K562 (cell line): ENCODE measurements at regions not wholly inside any gene's neighbourhood (a gene's known extent, or its start where the extent isn't known, plus 50 kb on each side); places are given as distances from the start of the nearest gene placed in this dataset.

ENCODE experiments used
- ATF1 ChIP-seq, 2 experiments: fragments of 450-650 bp in 1 of 2; IDR thresholded peaks; 2 replicates each; pipeline ENCODE4 v1.6.1; 2016; ENCODE audit warnings: missing compliant biosample characterization in 1 of 2, missing genetic modification characterization in 1 of 2
- ATF7 ChIP-seq: fragments of 450-650 bp; IDR thresholded peaks from 2 replicates; pipeline ENCODE4 v1.7.1; 2014; ENCODE audit warnings: mild to moderate bottlenecking, moderate library complexity
- BACH1 ChIP-seq: fragments of 200-800 bp; sonication (Bioruptor generic); IDR thresholded peaks from 2 replicates; pipeline ENCODE4 v1.6.1; 2016; ENCODE audit warnings: missing genetic modification characterization, missing compliant biosample characterization
- CHAMP1 ChIP-seq: fragments of 450-650 bp; IDR thresholded peaks from 2 replicates; pipeline ENCODE4 v1.6.1; 2016; ENCODE audit warnings: mild to moderate bottlenecking
- CLOCK ChIP-seq: fragments of 250-450 bp; sonication (Bioruptor Pico); IDR thresholded peaks from 2 replicates; pipeline ENCODE4 v1.4.0; 2020; ENCODE audit warnings: mild to moderate bottlenecking, moderate library complexity, borderline replicate concordance
- EHMT2 ChIP-seq: fragments of 450-650 bp; IDR thresholded peaks from 2 replicates; pipeline ENCODE4 v1.6.1; 2018; ENCODE audit warnings: antibody characterized with exemption
- ELK1 ChIP-seq: sonication (generic); formaldehyde crosslinking; IDR thresholded peaks from 2 replicates; pipeline ENCODE4 v1.8.1; 2022; ENCODE audit warnings: missing genetic modification reagents
- GATAD2A ChIP-seq: fragments of 450-650 bp; IDR thresholded peaks from 2 replicates; pipeline ENCODE4 v1.6.1; 2017
- HIVEP1 ChIP-seq: fragments of 250-450 bp; sonication (Bioruptor Pico); IDR thresholded peaks from 2 replicates; pipeline ENCODE4 v1.4.0; 2020; ENCODE audit warnings: mild to moderate bottlenecking
- HMG20A ChIP-seq: fragments of 450-650 bp; formaldehyde crosslinking; conservative IDR thresholded peaks from 2 replicates; pipeline ENCODE4 v1.4.0; 2020; ENCODE audit warnings: mild to moderate bottlenecking, mixed read lengths
- JUN ChIP-seq, 2 experiments: sonication (generic) in 1 of 2; formaldehyde crosslinking in 1 of 2; IDR thresholded peaks; 2 replicates each; pipeline versions ENCODE4 v1.6.1 to v1.8.0; 2012 to 2022; ENCODE audit warnings: borderline replicate concordance in 2 of 2, mild to moderate bottlenecking in 2 of 2, improper control_type of control experiment in 1 of 2, low read depth in 1 of 2, low read length in 1 of 2, missing genetic modification reagents in 1 of 2
- MTF1 ChIP-seq: fragments of 250-450 bp; sonication (Bioruptor Pico); IDR thresholded peaks from 2 replicates; pipeline ENCODE4 v1.9.0; 2021; ENCODE audit warnings: moderate library complexity, mild to moderate bottlenecking, inconsistent platforms, borderline replicate concordance
- NFATC3 ChIP-seq: fragments of 450-650 bp; IDR thresholded peaks from 2 replicates; pipeline ENCODE4 v1.6.1; 2017; ENCODE audit warnings: mild to moderate bottlenecking
- RBM22 ChIP-seq: fragments of 200-400 bp; formaldehyde crosslinking; IDR thresholded peaks from 2 replicates; pipeline ENCODE4 v1.6.1; 2018; ENCODE audit warnings: low read length, low read depth; ENCODE audit not compliant: poor library complexity, severe bottlenecking
- TGIF2 ChIP-seq: sonication (generic); formaldehyde crosslinking; IDR thresholded peaks from 2 replicates; pipeline ENCODE4 v1.8.1; 2022; ENCODE audit warnings: mild to moderate bottlenecking, missing genetic modification reagents, moderate library complexity
- XRCC3 ChIP-seq: fragments of 450-650 bp; IDR thresholded peaks from 2 replicates; pipeline ENCODE4 v1.6.1; 2017; ENCODE audit warnings: mild to moderate bottlenecking, moderate library complexity
- ZFP30 ChIP-seq: fragments of 250-450 bp; sonication (Bioruptor Pico); IDR thresholded peaks from 2 replicates; pipeline ENCODE4 v1.8.0; 2022; ENCODE audit warnings: moderate library complexity, mild to moderate bottlenecking, inconsistent platforms, borderline replicate concordance
- ZHX1 ChIP-seq: fragments of 150-350 bp; conservative IDR thresholded peaks from 2 replicates; pipeline ENCODE4 v1.6.1; 2014; ENCODE audit warnings: low read length
- ZNF263 ChIP-seq: sonication (generic); formaldehyde crosslinking; IDR thresholded peaks from 2 replicates; pipeline ENCODE4 v1.8.0; 2022; ENCODE audit warnings: mild to moderate bottlenecking, missing genetic modification reagents, borderline replicate concordance

- no peak for TF ChIP-seq CLOCK (CRISPR knock-in tag)
- no peak for TF ChIP-seq MTF1 (CRISPR knock-in tag)
- TF ChIP-seq EHMT2, result peak; percentile 20; the same call in 1 of the 2 replicates
- peak; percentile 51; the same call in 1 of the 2 replicates for TF ChIP-seq BACH1
- peak; percentile 82 for TF ChIP-seq ATF7
- no peak for TF ChIP-seq ELK1 (CRISPR knock-in tag)
- TF ChIP-seq TGIF2 (CRISPR knock-in tag), result no peak
- no peak for TF ChIP-seq NFATC3
- TF ChIP-seq CHAMP1, result no peak
- TF ChIP-seq GATAD2A, result no peak
- no peak for TF ChIP-seq XRCC3
- no peak for TF ChIP-seq HMG20A (CRISPR knock-in tag)
- TF ChIP-seq ZFP30, result no peak
- TF ChIP-seq ATF1 (CRISPR knock-in tag; IDR thresholded peaks at IDR 0.05), result no peak
- TF ChIP-seq ATF1 (tag; IDR thresholded peaks at IDR 0.05), result peak; percentile 21; the same call in 1 of the 2 replicates
- no peak; the same call in 1 of the 2 replicates for TF ChIP-seq HIVEP1 (CRISPR knock-in tag)
- TF ChIP-seq RBM22, result no peak
- no peak for TF ChIP-seq ZNF263 (CRISPR knock-in tag)
- TF ChIP-seq JUN (IDR thresholded peaks at IDR 0.05; ENCODE audit: borderline replicate concordance, low read depth, low read length), result peak; percentile 40; the same call in 1 of the 2 replicates
- TF ChIP-seq JUN (CRISPR knock-in tag; IDR thresholded peaks at IDR 0.05; ENCODE audit: borderline replicate concordance), result no peak
- no peak for TF ChIP-seq ZHX1
Observed at GRCh38 chr9:107548298-107549142, 59.0 kb upstream of the KLF4 start (continued).
